Kidney glomerular epithelial cell (primary cell): ENCODE measurements at regions not wholly inside any gene's neighbourhood (a gene's known extent, or its start where the extent isn't known, plus 50 kb on each side); places are given as distances from the start of the nearest gene placed in this dataset.
"Not testable (repeated sequence)": the region's sequence is repeated elsewhere in the genome, so short reads cannot be mapped to it uniquely, and the experiment has no call there.

ENCODE experiments used
- DNase-seq: peaks from one replicate; lab custom pipeline; 2025; lab: John Stamatoyannopoulos, UW

DNA sequence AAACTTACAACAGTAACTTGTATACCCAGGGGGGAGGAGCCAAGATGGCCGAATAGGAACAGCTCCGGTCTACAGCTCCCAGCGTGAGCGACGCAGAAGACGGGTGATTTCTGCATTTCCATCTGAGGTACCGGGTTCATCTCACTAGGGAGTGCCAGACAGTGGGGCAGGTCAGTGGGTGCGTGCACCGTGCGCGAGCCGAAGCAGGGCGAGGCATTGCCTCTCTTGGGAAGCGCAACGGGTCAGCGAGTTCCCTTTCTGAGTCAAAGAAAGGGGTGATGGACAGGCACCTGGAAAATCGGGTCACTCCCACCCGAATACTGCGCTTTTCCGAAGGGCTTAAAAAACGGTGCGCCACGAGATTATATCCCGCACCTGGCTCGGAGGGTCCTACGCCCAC is 278.8 kb downstream of the FAM47B start:
- not testable (repeated sequence) for DNase-seq

DNA sequence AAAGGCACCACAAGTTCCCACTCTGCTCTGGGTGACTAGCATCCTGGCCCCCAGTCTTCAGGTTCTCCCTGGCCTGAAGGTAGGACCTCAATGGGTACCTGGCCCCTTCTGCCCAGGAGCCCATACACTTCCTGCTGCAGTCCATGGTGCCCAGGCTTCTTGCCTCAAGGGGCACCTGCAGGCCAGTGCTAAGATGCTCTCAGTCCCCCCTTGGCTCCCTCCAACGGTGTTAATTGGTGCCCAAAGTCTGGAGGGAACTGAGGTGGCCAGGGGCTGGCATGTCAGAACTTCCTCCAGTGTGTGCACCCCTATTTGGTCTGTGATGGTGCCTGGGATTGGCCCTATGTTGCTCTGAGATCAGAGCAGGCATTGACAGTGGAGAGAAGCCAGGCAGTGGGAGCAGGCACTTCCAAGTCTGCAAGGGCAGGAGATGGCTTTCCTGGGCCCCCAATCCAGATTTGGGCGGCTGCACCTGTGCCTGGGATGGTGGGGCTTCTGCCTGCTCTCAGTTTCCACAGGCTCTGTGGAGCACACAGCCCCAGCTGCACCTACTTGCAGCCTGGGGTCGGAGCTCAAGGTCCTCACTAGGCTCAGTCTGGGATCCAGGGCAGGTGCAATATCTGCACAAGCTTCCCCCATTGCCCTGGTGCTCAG is 301.6 kb downstream of the FAM47B start:
- DNase-seq = no peak

DNA sequence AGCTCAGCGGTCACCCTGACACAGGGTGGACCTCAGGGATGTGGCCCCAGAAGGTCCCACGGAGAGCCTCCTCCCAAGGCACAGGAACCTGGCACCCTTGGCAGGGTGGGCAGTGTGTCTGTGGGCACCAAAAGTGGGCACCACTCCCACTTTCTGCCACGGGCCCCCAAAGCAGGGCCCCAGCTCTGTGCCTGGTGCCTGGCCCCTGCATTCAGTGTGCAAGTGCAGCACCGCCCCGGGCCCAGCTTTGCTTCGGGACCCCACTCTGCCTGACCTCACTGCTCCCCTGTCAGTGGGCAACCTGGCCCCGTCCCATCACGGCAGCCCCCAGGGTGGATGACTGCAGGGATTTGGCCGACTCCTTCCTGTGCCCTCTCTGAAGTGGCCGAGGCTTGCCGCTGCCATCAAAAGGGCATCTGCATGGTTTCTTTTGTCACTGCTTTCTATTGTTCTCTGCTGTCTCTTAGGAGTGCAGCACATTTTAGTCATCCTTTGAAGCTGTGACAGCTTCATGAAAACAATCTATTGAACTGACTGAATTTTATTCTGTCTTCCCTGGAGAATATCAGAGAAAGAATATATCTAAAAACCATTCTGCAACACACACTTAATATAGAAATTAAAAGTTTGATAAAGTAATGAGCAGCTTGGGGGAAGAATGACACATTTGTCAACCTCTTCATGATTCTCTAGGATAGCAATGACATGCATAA is 302.4 kb downstream of the FAM47B start:
- no peak for DNase-seq

DNA sequence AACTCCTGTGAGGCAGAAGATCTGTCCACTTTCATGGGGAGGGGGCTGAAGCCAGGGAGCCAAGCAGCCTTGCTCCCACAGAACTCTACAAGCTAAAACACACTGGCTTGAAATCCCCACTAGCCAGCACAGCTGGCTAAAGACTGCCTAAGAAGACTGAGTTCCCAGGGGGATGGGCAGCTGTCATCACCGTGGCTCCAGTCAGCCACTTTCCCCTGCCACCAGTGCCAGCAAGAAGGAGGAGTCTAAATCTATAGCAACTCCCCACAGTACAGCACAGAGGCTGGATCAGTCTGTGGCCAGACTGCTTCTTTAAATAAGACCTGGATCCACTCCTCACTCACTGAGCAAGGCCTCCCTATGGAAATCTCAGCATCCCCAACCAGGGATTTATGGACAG is 308.6 kb downstream of the FAM47B start:
- no peak for DNase-seq

DNA sequence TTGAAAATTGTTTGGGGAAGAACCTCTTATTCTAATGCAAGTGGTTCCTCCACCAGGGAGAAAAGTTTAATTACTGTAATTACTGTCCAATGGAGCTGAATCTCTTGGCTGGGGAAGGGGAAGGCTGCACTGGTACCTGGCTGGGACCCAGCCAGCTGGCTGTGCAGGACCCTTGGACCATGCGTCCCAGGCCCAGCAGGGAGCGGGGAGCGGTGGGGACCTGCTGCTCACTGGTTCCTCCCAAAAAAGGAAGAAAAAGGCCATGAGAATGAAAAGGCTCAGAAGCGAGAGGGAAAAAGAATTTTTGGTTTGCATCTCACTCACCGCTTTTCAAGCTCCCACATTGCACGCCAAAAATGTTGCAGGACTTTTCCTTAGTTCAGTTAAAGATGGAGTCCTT is 333.5 kb downstream of the FAM47B start:
- DNase-seq = no peak

DNA sequence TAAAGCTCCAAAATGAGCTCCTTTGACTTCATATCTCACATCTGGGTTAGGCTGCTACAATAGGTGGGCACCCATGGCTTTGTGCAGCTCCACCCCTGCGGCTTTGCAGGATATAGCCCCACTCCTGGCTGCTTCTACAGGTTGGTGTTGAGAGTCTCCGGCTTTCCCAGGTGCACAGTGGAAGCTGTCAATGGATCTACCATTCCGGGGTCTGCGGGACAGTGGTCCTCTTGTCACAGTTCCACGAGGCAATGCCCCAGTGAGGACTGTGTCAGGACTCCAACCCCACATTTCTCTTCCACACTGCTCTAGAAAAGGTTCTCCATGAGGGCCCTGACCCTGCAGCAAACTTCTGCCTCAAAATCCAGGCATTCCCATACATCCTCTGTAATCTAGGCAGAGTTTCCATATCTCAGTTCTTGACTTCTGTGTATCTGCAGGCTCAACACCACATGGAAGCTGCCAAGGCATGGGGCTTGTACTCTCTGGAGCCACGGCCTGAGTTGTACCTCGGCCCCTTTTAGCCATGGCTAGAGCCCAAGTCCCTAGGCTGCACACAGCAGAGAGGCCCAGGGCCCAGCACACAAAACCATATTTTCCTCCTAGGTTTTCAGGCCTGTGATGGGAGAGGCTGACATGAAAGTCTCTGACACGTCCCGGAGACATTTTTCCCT is 342.8 kb downstream of the FAM47B start:
- DNase-seq = no peak

DNA sequence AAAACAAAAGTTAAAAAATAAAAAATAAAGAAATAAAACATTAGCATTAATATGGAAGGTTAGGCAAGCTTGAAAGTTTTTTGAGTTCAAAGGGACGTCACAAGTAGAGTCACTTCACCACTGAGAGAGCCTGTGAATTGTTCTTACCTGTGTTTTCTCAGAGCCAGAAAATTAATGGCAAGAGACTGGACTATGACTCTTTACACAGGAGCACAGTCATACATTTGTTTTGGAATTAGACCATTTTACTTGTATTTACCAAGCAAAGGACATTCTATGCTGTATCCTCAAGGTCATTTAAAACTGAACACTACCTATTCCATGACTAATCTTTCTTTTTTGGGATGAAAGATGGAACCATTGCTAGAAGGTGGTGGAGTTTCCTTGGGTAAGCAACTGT is 346.1 kb downstream of the FAM47B start:
- no peak for DNase-seq

DNA sequence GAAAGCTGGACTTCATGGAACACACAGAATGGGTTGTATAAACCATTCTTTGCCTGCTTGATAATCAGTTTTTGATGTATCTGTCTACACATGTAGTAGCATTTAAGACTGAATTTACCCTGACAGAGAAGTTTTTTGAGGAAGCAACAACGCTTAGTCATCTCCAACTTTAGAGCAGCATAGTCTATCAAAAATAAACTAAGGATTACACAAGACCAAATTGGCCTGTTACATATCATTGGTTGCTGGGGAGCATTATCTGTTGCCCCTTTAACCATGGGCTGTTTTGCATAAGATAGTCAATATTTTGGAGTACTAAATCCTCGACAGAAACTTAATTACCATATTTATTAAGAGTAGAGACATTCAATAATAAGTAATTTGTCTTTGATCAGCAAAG is 347.4 kb downstream of the FAM47B start:
- DNase-seq = no peak

DNA sequence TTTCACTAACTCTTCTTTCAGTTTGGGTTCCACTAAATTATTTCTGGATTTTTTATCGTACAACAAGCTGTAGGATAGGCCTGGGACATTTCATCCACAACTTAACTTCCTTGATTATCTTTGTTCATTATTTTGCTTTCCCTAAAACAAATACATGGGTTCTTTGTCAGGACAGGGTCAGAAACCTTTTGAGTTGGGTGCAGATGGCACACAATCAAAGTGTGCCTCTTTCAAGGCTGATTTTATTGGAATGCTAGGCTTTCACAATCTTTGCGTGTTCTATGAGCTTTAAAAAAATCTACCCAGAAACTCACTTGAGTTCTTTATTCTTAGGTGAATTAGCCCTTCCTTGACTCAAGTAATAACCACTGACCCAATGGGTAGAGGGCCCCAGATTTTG is 348.4 kb downstream of the FAM47B start:
- no peak for DNase-seq

DNA sequence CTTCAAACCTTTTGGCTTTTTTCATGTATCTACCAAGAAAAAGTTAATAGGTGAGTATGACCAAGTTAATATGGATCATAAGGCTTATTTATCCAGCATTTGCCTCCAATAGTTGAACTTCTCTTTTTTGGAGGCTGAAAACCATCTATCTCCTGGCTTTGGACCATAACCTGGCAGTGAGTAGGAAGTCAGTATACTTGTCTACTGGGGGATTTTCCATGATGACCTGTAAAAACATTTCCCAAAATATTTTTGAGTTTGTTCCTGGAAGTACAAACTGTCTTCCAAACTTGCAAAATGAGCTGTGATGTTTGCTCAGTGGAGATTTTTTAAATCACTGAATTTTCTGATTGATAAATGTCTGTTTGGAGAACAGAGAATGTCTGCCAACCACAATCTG is 349.9 kb downstream of the FAM47B start:
- DNase-seq = no peak

DNA sequence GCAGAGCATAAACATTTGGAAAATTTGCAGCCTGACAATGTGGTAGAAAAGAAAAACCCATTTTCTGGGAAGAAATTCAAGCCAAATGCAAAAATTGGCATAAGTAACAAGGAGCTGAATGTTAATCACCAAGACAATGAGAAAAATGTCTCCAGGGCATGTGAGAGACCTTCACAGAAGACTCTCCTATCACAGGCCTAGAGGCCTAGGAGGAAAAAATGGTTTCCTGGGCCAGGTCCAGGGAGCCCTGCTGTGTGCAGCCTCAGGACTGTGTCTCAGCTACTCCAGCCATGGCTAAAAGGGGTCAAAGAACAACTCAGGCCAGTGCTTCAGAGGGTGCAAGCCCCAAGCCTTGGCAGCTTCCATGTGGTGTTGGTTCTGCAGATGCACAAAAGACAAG is 362.4 kb downstream of the FAM47B start:
- not testable (repeated sequence) for DNase-seq

DNA sequence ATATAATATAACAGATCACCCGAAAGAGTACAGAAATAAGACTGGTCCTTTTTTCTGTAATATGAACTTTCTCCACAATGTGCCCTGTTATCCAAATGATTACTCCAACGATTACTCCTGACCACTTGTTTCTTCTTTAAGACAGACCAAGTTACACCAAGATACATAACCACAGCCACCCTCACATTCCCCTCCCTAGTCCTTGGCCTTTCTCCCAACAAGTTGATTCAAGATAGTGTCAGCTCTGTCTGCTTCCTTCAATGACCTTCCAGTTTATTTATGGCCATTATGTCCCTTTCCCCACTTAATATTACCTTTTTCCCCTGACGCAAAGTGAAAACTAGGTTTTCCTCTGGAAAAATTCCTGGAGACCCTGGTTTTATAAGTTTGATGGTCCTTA is 397.2 kb downstream of the FAM47B start:
- DNase-seq = no peak

DNA sequence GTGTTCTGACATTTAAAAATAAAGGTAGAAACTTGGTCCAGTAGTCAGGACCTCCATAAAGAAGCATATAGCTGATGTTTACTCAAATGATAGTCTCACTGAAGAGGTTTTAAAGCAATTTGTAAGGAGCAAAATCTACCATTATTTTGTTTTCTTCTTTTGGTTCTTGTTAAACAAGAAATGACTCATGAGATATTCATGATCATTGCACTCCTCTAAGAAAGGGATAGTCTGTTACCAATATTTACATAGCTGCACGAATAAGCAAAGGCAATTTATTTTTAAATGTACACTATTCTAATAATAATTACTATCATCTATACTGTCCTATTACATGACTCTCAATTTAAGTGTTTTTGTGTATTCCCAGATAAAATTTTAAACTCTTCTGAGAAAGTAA is 397.9 kb downstream of the FAM47B start:
- no peak for DNase-seq

DNA sequence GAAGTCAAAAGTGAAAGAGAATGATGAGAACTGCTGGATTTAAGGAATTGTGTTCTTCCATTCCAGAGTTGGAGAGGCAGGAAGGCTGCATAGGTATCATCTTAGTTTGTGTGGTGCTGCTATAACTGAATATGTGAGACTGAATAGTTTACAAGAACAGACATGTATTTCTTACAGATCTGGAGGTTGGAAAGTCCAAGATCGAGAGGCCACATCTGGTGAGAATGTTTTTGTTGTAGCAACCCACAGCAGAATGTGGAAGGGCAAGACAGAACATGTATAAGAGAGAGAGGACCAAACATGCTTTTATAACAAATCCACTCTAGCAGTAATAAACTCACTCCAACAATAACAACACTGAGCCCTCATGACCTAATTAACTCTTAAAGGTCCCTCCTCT is 408.6 kb downstream of the FAM47B start:
- no peak for DNase-seq

DNA sequence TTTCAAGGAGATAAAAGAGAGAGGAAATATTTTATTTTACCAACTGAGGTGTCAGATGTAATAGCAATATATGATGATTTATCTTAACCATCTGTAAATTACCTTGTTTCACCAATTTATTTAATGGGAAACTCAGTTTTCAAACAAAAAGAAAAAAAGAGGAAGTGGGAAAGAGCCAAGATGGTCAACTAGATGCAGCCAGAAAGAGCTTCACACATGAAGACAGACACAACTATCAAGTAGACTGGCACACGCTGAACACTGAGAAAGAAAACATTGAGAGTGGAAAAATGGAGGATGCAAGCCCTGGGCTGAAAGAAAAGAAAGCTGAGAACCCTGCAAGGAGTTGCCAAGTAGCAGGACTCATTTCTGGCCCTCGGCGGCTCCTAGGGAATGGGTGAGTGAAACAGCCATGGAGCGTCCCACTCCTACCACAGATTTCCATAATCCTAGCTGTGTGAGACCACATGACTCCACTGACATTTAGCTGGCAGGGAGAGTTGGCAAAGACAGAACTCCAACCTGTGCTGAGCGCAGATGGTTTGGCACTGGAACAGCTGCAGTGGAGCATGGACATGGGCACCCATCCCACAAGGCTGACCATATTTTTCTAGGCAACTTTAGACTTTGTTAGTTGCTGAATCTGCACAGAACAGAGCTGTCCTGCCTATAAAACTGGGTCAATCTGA is 409.3 kb downstream of the FAM47B start:
- DNase-seq = no peak

DNA sequence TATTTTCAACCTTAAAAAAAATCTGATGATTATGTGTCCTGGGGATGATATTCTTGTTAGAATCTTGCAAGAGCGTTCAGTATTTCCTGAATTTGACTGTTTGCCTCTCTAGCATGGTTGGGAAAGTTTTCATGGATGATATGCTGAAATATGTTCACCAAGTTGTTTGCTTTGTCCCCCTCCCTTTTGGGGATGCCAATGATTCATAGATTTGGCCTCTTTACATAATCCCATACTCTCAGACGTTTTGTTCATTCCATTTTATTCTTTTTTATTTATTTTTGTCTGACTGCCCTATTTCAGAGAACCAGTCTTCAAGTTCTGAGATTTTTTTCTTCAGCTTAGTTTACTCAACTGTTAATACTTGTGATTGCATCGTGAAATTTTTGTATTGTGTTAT is 415.1 kb downstream of the FAM47B start:
- DNase-seq = no peak

DNA sequence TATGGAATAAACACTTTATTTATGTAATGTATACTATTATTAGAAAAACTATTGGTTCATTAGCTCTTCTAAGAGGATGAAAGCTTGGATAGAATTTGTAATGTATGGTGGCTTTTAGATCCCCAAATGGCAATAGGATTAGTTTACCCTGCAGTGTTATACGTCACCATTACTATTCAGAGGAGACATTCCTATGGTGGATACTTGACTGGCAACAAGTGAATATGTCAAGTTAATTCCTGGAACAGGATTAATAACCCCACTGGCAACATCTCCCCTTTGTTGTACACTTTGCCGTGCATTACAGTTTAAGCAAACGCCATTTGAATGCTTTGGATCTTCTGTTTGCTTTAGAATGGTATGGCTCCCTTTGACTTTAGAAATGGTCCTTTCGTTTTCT is 420.3 kb downstream of the FAM47B start:
- no peak for DNase-seq

DNA sequence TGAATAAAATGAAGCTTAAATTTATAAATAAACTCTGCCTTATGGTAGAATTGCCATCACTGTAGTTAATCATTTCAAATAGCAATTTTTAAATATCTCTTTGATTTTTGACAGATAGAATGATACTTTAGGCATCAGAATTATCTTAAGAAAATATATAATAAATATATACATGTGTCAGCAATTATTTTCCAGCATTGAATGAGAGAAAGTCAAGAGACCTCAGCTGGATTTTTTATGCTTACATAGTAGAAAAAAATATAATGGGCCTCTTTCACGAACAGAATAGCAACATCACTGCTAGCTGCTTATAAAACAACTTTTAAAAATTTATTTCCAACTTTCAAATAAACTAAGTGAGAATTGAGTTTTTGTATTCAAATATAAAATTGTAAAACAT is 424.0 kb upstream of the MAGEB16 start:
- DNase-seq = no peak

DNA sequence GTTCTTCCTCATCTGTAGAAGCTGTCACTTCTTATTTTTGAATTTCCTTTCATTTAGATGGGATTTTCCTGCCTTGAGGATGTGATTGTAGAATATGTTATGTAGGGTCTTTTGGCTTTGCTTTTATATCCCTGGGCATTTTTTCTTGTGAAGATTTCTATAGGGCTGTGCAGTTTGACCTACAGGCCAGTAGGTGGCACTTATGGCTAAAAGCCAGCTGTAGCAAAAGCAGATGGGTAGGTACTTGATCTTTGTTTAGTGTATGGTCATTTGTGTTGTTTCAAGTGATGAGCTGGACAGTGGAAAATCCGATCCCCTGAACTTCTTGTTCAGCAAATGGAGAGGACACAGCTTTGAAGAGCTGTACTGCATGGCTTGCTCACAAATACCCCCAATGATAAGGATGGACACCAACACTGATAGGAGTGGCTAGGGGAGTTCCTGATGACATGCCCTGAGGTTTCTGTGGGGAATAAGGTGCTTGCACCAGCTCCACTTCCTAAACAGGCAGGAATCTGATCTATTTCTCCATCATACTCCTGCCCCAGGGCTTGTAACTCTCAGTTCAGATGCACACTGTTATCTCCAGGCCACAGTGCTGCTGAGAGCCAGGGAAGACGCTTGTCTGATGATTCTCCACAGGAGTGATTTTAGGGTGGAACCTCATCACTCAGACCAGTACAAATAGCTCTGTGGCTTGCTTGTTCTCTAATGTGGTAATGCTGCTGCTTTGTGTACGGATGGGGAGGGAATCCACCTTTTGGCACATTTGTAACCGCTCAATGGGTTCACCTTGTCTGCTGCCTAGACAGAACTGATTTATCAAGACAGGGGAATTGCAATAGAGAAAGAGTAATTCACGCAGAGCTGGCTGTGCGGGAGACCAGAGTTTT is 417.1 kb upstream of the MAGEB16 start:
- DNase-seq = no peak

DNA sequence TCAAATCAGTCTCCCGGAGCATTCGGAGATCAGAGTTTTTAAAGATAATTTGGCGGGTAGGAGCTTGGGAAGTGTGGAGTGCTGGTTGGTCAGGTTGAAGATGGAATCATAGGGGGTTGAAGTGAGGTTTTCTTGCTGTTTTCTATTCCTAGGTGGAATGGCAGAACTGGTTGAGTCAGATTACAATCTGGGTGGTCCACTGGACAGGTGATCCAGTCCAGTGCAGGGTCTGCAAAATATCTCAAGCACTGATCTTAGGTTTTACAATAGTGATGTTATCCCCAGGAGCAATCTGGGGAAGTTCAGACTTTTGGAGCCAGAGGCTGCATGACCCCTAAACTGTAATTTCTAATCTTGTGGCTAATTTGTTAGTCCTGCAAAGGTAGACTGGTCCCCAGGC is 416.4 kb upstream of the MAGEB16 start:
- not testable (repeated sequence) for DNase-seq

DNA sequence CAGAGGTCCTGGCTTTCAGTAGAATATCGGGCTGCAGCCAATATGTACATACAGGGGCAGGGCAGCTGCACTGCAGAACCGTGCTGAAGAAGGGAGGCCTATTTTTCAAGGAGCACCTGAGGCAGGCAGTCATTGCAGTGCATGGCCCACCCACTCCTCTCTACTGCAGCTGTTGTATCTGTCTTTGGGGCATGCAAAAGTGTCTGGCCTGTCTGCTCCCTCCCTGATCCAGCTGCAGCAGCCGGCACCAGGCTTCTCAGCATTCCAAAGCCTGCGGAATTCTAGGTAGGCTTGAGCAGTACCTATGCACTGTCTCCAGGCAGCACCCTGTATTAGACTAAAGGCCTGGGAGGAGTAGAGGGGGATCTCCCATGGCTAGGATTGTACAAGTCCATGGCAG is 415.2 kb upstream of the MAGEB16 start:
- no peak for DNase-seq

DNA sequence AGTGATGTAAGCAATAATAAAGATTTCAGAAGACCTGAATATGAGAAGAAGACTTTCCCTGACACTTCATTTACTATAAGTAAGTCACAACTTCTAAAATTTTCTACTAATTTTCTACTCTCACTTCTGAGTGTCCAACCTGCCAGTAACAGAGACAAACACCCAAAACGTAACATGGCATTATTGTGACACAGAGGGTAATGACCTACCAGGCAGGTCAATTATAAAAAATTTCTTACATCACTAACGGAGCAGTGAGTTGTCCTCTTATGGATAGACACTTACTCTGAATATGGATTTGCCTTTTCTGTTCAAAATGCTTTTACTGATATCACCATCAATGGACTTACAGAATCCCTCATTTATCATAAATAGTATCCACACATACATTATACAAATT is 405.9 kb upstream of the MAGEB16 start:
- DNase-seq = no peak
